H9 (cell line): ENCODE measurements at regions not wholly inside any gene's neighbourhood (a gene's known extent, or its start where the extent isn't known, plus 50 kb on each side); places are given as distances from the start of the nearest gene placed in this dataset.

ENCODE experiments used
- DNase-seq: peaks from one replicate; pipeline ENCODE4 v3.0.0-alpha.2; 2017
- H2AFZ ChIP-seq: one replicate; pipeline ENCODE4 v1.6.1; 2013; ENCODE audit warnings: mild to moderate bottlenecking, low read length, control low read depth, moderate library complexity
- H2AK5ac ChIP-seq: 2 replicates; pipeline ENCODE4 v1.6.1; 2013; ENCODE audit warnings: low read length, control low read depth, mixed read lengths; ENCODE audit not compliant: insufficient read length
- H2BK120ac ChIP-seq: one replicate; pipeline ENCODE4 v1.6.1; 2013; ENCODE audit warnings: low read depth, mild to moderate bottlenecking, low read length, control low read depth, inconsistent platforms; ENCODE audit not compliant: poor library complexity, severe bottlenecking
- H2BK12ac ChIP-seq: 2 replicates; pipeline ENCODE4 v1.6.1; 2013; ENCODE audit warnings: low read length, control low read depth, mixed read lengths, low read depth; ENCODE audit not compliant: insufficient read length
- H2BK15ac ChIP-seq: 2 replicates; pipeline ENCODE4 v1.6.1; 2013; ENCODE audit warnings: low read depth, low read length, control low read depth
- H2BK20ac ChIP-seq: one replicate; pipeline ENCODE4 v1.6.1; 2013; ENCODE audit warnings: low read depth, mild to moderate bottlenecking, low read length, control low read depth, inconsistent platforms; ENCODE audit not compliant: poor library complexity, severe bottlenecking
- H2BK5ac ChIP-seq: 2 replicates; pipeline ENCODE4 v1.6.1; 2013; ENCODE audit warnings: low read length, control low read depth, mixed read lengths; ENCODE audit not compliant: insufficient read length
- H3K14ac ChIP-seq: 2 replicates; pipeline ENCODE4 v1.6.1; 2013; ENCODE audit warnings: low read length, control low read depth; ENCODE audit not compliant: insufficient read depth
- H3K18ac ChIP-seq: 2 replicates; pipeline ENCODE4 v1.6.1; 2013; ENCODE audit warnings: low read depth, mild to moderate bottlenecking, mixed read lengths, low read length, control low read depth; ENCODE audit not compliant: insufficient read length
- H3K23ac ChIP-seq: 2 replicates; pipeline ENCODE4 v1.6.1; 2013; ENCODE audit warnings: low read length, control low read depth, mixed read lengths, low read depth; ENCODE audit not compliant: insufficient read length
- H3K23me2 ChIP-seq: 2 replicates; pipeline ENCODE4 v1.6.1; 2013; ENCODE audit warnings: low read depth, mild to moderate bottlenecking, mixed read lengths, low read length, control low read depth; ENCODE audit not compliant: insufficient read length, poor library complexity, severe bottlenecking
- H3K27ac ChIP-seq: 2 replicates; pipeline ENCODE4 v1.5.1; 2013; ENCODE audit warnings: low read length, control low read depth, mixed read lengths, low read depth; ENCODE audit not compliant: insufficient read length
- H3K27me3 ChIP-seq: 2 replicates; pipeline ENCODE4 v1.6.1; 2013; ENCODE audit warnings: low read length, control low read depth, inconsistent platforms; ENCODE audit not compliant: insufficient read depth
- H3K4ac ChIP-seq: 2 replicates; pipeline ENCODE4 v1.6.1; 2013; ENCODE audit warnings: low read depth, mild to moderate bottlenecking, control low read depth, inconsistent platforms, low read length, moderate library complexity
- H3K4me1 ChIP-seq: 2 replicates; pipeline ENCODE4 v1.6.1; 2013; ENCODE audit warnings: low read length, control low read depth, inconsistent platforms; ENCODE audit not compliant: insufficient read depth
- H3K4me2 ChIP-seq: 2 replicates; pipeline ENCODE4 v1.6.1; 2013; ENCODE audit warnings: low read length, control low read depth, mixed read lengths; ENCODE audit not compliant: insufficient read length, insufficient read depth
- H3K56ac ChIP-seq: 2 replicates; pipeline ENCODE4 v1.6.1; 2013; ENCODE audit warnings: low read depth, mild to moderate bottlenecking, mixed read lengths, low read length, control low read depth; ENCODE audit not compliant: insufficient read length
- H3K79me1 ChIP-seq: 2 replicates; pipeline ENCODE4 v1.6.1; 2013; ENCODE audit warnings: low read depth, mild to moderate bottlenecking, moderate library complexity, low read length, control low read depth, inconsistent platforms; ENCODE audit not compliant: insufficient read depth, poor library complexity, severe bottlenecking
- H3K79me2 ChIP-seq: 2 replicates; pipeline ENCODE4 v1.6.1; 2013; ENCODE audit warnings: low read length, control low read depth, inconsistent platforms; ENCODE audit not compliant: insufficient read depth
- H3K9ac ChIP-seq: 2 replicates; pipeline ENCODE4 v1.6.1; 2013; ENCODE audit warnings: low read length, control low read depth, mixed read lengths; ENCODE audit not compliant: insufficient read length; ENCODE audit errors: extremely low read depth
- H3K9me3 ChIP-seq: one replicate; pipeline ENCODE4 v1.6.1; 2013; ENCODE audit warnings: low read depth, low read length, inconsistent platforms; ENCODE audit not compliant: control insufficient read depth
- H3T11ph ChIP-seq: one replicate; pipeline ENCODE4 v1.6.1; 2013; ENCODE audit warnings: mild to moderate bottlenecking, low read length, control low read depth, inconsistent platforms
- H4K20me1 ChIP-seq: one replicate; pipeline ENCODE4 v1.6.1; 2013; ENCODE audit not compliant: control insufficient read depth, insufficient read length, insufficient read depth
- H4K5ac ChIP-seq: 2 replicates; pipeline ENCODE4 v1.6.1; 2013; ENCODE audit warnings: low read depth, mild to moderate bottlenecking, mixed read lengths, low read length, control low read depth; ENCODE audit not compliant: insufficient read length
- H4K8ac ChIP-seq: replicated peaks from 2 replicates; pipeline ENCODE4 v1.6.1; 2013; ENCODE audit warnings: low read length, control low read depth, mixed read lengths, low read depth; ENCODE audit not compliant: insufficient read length
- H4K91ac ChIP-seq: 2 replicates; pipeline ENCODE4 v1.6.1; 2013; ENCODE audit warnings: low read depth, mild to moderate bottlenecking, moderate library complexity, mixed read lengths, low read length, control low read depth; ENCODE audit not compliant: insufficient read length
- H3K27ac Mint-ChIP-seq, 3 experiments: 2 replicates in 2 of 3; 3 replicates in 1 of 3; pipeline ENCODE4 v1.8.0; 2020 to 2021; ENCODE audit warnings: mixed read lengths in 3 of 3, mild to moderate bottlenecking in 1 of 3, moderate library complexity in 1 of 3
- H3K27me3 Mint-ChIP-seq: 2 replicates; pipeline ENCODE4 v1.8.0; 2021; ENCODE audit warnings: low read depth, mild to moderate bottlenecking, moderate library complexity, mixed read lengths
- H3K36me3 Mint-ChIP-seq, 3 experiments: 2 replicates in 2 of 3; 3 replicates in 1 of 3; pipeline ENCODE4 v1.8.0; 2020 to 2021; ENCODE audit warnings: low read depth in 3 of 3, mixed read lengths in 3 of 3; ENCODE audit not compliant: insufficient read depth in 1 of 3
- H3K4me1 Mint-ChIP-seq, 2 experiments: 2 replicates each; pipeline ENCODE4 v1.8.0; 2020; ENCODE audit warnings: mixed read lengths in 2 of 2
- H3K4me3 Mint-ChIP-seq, 2 experiments: 2 replicates in 1 of 2; 3 replicates in 1 of 2; pipeline ENCODE4 v1.8.0; 2020 to 2021; ENCODE audit warnings: mild to moderate bottlenecking in 2 of 2, mixed read lengths in 2 of 2, moderate library complexity in 1 of 2
- H3K9me3 Mint-ChIP-seq, 2 experiments: 2 replicates in 1 of 2; 3 replicates in 1 of 2; pipeline ENCODE4 v1.8.0; 2020; ENCODE audit warnings: mild to moderate bottlenecking in 2 of 2, mixed read lengths in 2 of 2, moderate library complexity in 1 of 2
- WGBS: extraction: QIAGEN DNeasy Blood & Tissue Kit; methylation state at CpG from one replicate; pipeline ENCODE4 v1.1.7; 2013; ENCODE audit warnings: missing lambda C conversion rate, low lambda C conversion rate, mixed read lengths; ENCODE audit not compliant: insufficient read length; ENCODE audit errors: extremely low coverage; 5-methylcytosine and 5-hydroxymethylcytosine counted together
- TF ChIP-seq, protein P1 (sequence below): fragments of 200-600 bp; sonication (generic); conservative IDR thresholded peaks from 3 replicates; pipeline ENCODE4 v1.8.0; 2021; ENCODE audit warnings: antibody characterized with exemption, mild to moderate bottlenecking

DNA sequence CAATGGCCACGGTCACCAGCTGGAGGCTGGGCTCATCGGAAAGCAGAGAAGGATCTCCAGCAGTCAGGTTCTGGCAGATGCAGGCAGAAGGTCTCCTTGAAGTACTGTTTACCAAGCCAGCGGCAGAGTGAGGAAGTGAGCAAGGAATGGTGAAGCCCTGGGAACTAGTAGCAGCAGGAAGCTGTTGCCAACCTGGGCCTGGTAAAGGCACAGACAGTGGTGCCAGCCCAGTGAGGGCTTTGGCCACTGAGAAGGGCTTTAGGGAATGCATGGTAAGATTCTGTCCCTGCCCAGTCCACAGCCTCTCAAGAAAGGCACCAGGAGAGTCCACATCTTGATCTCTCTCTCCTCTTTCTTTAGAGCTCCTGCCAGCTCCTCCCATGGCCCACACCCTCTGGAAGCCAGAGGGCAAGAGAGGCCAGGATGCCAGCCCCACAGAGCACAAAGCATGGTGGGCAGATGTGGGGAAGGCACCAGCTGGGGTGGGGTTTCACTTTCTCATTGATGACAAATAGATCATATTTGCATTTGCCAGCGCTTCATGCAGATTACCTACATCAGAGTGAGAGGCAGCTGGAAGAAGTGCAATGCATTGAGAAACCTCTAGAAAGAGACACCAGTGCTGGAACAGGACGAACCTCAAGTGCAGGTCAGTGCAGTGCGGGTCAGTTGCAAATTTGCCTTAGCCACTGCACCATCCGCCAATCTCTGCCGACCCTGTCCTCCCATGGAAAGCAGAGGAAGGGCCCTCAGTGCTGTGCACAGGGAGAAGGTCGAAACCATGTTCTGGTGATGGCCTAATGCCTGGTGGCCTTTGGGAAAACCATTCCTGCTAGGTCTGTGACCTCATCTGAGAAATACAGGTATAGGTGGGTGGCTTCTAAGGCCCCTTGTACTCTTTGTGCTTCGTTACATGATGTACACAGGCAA is 667.8 kb upstream of the MKI67 start:
- H3K4me1 Mint-ChIP-seq = no peaks in the 10 kb centered on the region
- H4K5ac ChIP-seq = no peak overlapping the region
- H3K56ac ChIP-seq = no peak overlapping the region
- no peaks in the 10 kb centered on the region for H3K23me2 ChIP-seq
- no peaks in the 10 kb centered on the region for H3K79me1 ChIP-seq
- H3K27me3 Mint-ChIP-seq = peaks cover 2% of the 10 kb centered on the region; the same call in 1 of the 2 replicates
- no peaks in the 10 kb centered on the region for H3K79me2 ChIP-seq
- no peak overlapping the region for H2AFZ ChIP-seq
- H3K4me3 Mint-ChIP-seq = no peak overlapping the region
- no peaks in the 10 kb centered on the region; the same call in 1 of the 2 replicates for H3K27me3 ChIP-seq
- no peak overlapping the region for H3K18ac ChIP-seq
- no peak overlapping the region for H3K4me2 ChIP-seq
- H3K27ac ChIP-seq = no peak overlapping the region
- H2AK5ac ChIP-seq = no peak overlapping the region
- no peak overlapping the region for H3K9ac ChIP-seq
- no peak overlapping the region for H2BK120ac ChIP-seq
- no peak overlapping the region for H3K14ac ChIP-seq
- H2BK5ac ChIP-seq = no peak overlapping the region
- TF ChIP-seq, protein P1, sequence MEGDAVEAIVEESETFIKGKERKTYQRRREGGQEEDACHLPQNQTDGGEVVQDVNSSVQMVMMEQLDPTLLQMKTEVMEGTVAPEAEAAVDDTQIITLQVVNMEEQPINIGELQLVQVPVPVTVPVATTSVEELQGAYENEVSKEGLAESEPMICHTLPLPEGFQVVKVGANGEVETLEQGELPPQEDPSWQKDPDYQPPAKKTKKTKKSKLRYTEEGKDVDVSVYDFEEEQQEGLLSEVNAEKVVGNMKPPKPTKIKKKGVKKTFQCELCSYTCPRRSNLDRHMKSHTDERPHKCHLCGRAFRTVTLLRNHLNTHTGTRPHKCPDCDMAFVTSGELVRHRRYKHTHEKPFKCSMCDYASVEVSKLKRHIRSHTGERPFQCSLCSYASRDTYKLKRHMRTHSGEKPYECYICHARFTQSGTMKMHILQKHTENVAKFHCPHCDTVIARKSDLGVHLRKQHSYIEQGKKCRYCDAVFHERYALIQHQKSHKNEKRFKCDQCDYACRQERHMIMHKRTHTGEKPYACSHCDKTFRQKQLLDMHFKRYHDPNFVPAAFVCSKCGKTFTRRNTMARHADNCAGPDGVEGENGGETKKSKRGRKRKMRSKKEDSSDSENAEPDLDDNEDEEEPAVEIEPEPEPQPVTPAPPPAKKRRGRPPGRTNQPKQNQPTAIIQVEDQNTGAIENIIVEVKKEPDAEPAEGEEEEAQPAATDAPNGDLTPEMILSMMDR = no peak
- no peak overlapping the region for H2BK15ac ChIP-seq
- no peak overlapping the region for H3K4ac ChIP-seq
- H3K4me1 ChIP-seq = no peaks in the 10 kb centered on the region
- H3K23ac ChIP-seq = no peak overlapping the region
- no peak overlapping the region for H3K27ac Mint-ChIP-seq
- H4K8ac ChIP-seq = no peak overlapping the region
- no peaks in the 10 kb centered on the region for H3K9me3 ChIP-seq
- no peaks in the 10 kb centered on the region for H4K20me1 ChIP-seq
- H2BK20ac ChIP-seq = no peak overlapping the region
- H3T11ph ChIP-seq = no peak overlapping the region
- H2BK12ac ChIP-seq = no peak overlapping the region
- H3K36me3 Mint-ChIP-seq = no peaks in the 10 kb centered on the region
- no peaks in the 10 kb centered on the region; a peak in 1 of 5 replicates for H3K9me3 Mint-ChIP-seq
- DNase-seq = no peak
- no CpG with 5 or more reads among the region's 10 CpGs for WGBS
- H4K91ac ChIP-seq = no peak overlapping the region
